Adipocyte (in vitro differentiated cells): ENCODE measurements at regions not wholly inside any gene's neighbourhood (a gene's known extent, or its start where the extent isn't known, plus 50 kb on each side); places are given as distances from the start of the nearest gene placed in this dataset.
"Not testable (repeated sequence)": the region's sequence is repeated elsewhere in the genome, so short reads cannot be mapped to it uniquely, and the experiment has no call there.

Experiments used
- DNase-seq: peaks from one replicate; pipeline ENCODE4 v3.0.0-alpha.2; 2015; ENCODE audit warnings: low read depth
- H3K27me3 ChIP-seq: replicated peaks from 2 replicates; pipeline ENCODE4 v1.7.0; 2013; ENCODE audit warnings: mild to moderate bottlenecking, low read length, moderate library complexity; ENCODE audit not compliant: control insufficient read depth, insufficient read depth
- H3K36me3 ChIP-seq: 2 replicates; pipeline ENCODE4 v1.7.0; 2013; ENCODE audit warnings: low read length, mild to moderate bottlenecking, moderate library complexity; ENCODE audit not compliant: control insufficient read depth, insufficient read depth, severe bottlenecking
- H3K4me1 ChIP-seq: 2 replicates; pipeline ENCODE4 v1.7.0; 2013; ENCODE audit warnings: mild to moderate bottlenecking, low read length, moderate library complexity; ENCODE audit not compliant: control insufficient read depth, insufficient read depth
- H3K4me3 ChIP-seq: 2 replicates; pipeline ENCODE4 v1.7.0; 2013; ENCODE audit warnings: mild to moderate bottlenecking, low read length, moderate library complexity
- H3K9ac ChIP-seq: 2 replicates; pipeline ENCODE4 v1.7.0; 2013; ENCODE audit warnings: mild to moderate bottlenecking, low read length, moderate library complexity
- H3K9me3 ChIP-seq: 2 replicates; pipeline ENCODE4 v1.7.0; 2013; ENCODE audit warnings: mild to moderate bottlenecking, low read length, moderate library complexity; ENCODE audit not compliant: control insufficient read depth

GRCh38 chr1:120519196-120519595 lies 104.4 kb downstream of the NBPF8 start:
- not testable (repeated sequence) for H3K36me3 ChIP-seq, H3K9ac ChIP-seq, DNase-seq, H3K27me3 ChIP-seq, H3K4me3 ChIP-seq, H3K9me3 ChIP-seq, H3K4me1 ChIP-seq

GRCh38 chr1:120524416-120524815 lies 109.6 kb downstream of the NBPF8 start:
- not testable (repeated sequence) for H3K4me3 ChIP-seq, H3K9me3 ChIP-seq, H3K27me3 ChIP-seq, H3K4me1 ChIP-seq, H3K9ac ChIP-seq, DNase-seq, H3K36me3 ChIP-seq

- not testable (repeated sequence) for H3K27me3 ChIP-seq, H3K4me3 ChIP-seq, H3K4me1 ChIP-seq, DNase-seq, H3K36me3 ChIP-seq, H3K9ac ChIP-seq, H3K9me3 ChIP-seq
Observed at GRCh38 chr1:120525386-120525785, 110.6 kb downstream of the NBPF8 start.

- not testable (repeated sequence) for H3K4me1 ChIP-seq, H3K9me3 ChIP-seq, DNase-seq, H3K36me3 ChIP-seq, H3K4me3 ChIP-seq, H3K27me3 ChIP-seq, H3K9ac ChIP-seq
Observed at GRCh38 chr1:120529475-120530089, 114.7 kb downstream of the NBPF8 start.

- not testable (repeated sequence) for H3K9me3 ChIP-seq, DNase-seq, H3K4me3 ChIP-seq, H3K27me3 ChIP-seq, H3K36me3 ChIP-seq, H3K4me1 ChIP-seq, H3K9ac ChIP-seq
Observed at GRCh38 chr1:120531455-120531854, 116.6 kb downstream of the NBPF8 start.

GRCh38 chr1:120534361-120535047 lies 119.7 kb downstream of the NBPF8 start:
- H3K4me3 ChIP-seq, H3K36me3 ChIP-seq, H3K9ac ChIP-seq, H3K4me1 ChIP-seq, H3K27me3 ChIP-seq, H3K9me3 ChIP-seq, DNase-seq: not testable (repeated sequence)

- H3K4me3 ChIP-seq, H3K9me3 ChIP-seq, H3K36me3 ChIP-seq, H3K4me1 ChIP-seq, H3K9ac ChIP-seq, H3K27me3 ChIP-seq: not testable (repeated sequence)
- peak; percentile 9 for DNase-seq
Observed at GRCh38 chr1:120535052-120535451, 120.2 kb downstream of the NBPF8 start.

- not testable (repeated sequence) for H3K36me3 ChIP-seq, H3K4me1 ChIP-seq, H3K9me3 ChIP-seq, H3K27me3 ChIP-seq, DNase-seq, H3K9ac ChIP-seq, H3K4me3 ChIP-seq
Observed at GRCh38 chr1:120541394-120541793, 126.6 kb downstream of the NBPF8 start.

GRCh38 chr1:120542365-120542764 lies 127.5 kb downstream of the NBPF8 start:
- not testable (repeated sequence) for DNase-seq, H3K9me3 ChIP-seq

GRCh38 chr1:120542940-120543339 lies 128.1 kb downstream of the NBPF8 start:
- H3K9me3 ChIP-seq, H3K4me1 ChIP-seq, DNase-seq, H3K36me3 ChIP-seq, H3K4me3 ChIP-seq, H3K27me3 ChIP-seq, H3K9ac ChIP-seq: not testable (repeated sequence)

More at GRCh38 chr1:120542365-120542764, 127.5 kb downstream of the NBPF8 start:
- H3K4me3 ChIP-seq, H3K9ac ChIP-seq, H3K27me3 ChIP-seq, H3K4me1 ChIP-seq, H3K36me3 ChIP-seq: not testable (repeated sequence)

- H3K4me3 ChIP-seq, H3K36me3 ChIP-seq, H3K27me3 ChIP-seq, H3K4me1 ChIP-seq, DNase-seq, H3K9ac ChIP-seq, H3K9me3 ChIP-seq: not testable (repeated sequence)
Observed at GRCh38 chr1:120544434-120544833, 129.6 kb downstream of the NBPF8 start.

GRCh38 chr1:120550335-120550734 lies 135.5 kb downstream of the NBPF8 start:
- DNase-seq, H3K4me3 ChIP-seq, H3K9ac ChIP-seq, H3K36me3 ChIP-seq, H3K9me3 ChIP-seq, H3K4me1 ChIP-seq, H3K27me3 ChIP-seq: not testable (repeated sequence)
